ENCODE measurements at regions not wholly inside any gene's neighbourhood (a gene's known extent, or its start where the extent isn't known, plus 50 kb on each side); places are given as distances from the start of the nearest gene placed in this dataset.

GRCh38 chr9:107751567-107752210, 262.1 kb upstream of the KLF4 start:
- no peak overlapping the region for H3K4me3 ChIP-seq (replicated peaks in 1 of 3; ENCODE audit: insufficient read depth in 1 of 3, low read depth in 2 of 3, low read length in 3 of 3)
- no peak overlapping the region for H2AFZ ChIP-seq (ENCODE audit: low read length)
- H3K4me2 ChIP-seq (ENCODE audit: low read depth, low read length): peak overlapping the region; percentile 43; the same call in 1 of the 2 replicates
- no peak overlapping the region for H3K27ac ChIP-seq (ENCODE audit: extremely low read length, insufficient read depth, low read length)
- FAIRE-seq: peak; percentile 63
- no peaks in the 10 kb centered on the region for H4K20me1 ChIP-seq (ENCODE audit: insufficient read depth, low read length)
- peak; percentile 99 for ATAC-seq
- in situ Hi-C loops (cut with HindIII; ENCODE audit: extremely low pct_ligation_motif_present, low pct_unique_long_range_greater_than_20kb) (no loop called here), intact Hi-C loops (cut with micrococcal nuclease; ENCODE audit: unreplicated experiment) (no loop called here)
- no peaks in the 10 kb centered on the region for H3K79me2 ChIP-seq (ENCODE audit: insufficient read depth, low read length)
- H3K36me3 ChIP-seq (replicated peaks in 1 of 2; ENCODE audit: control insufficient read depth in 1 of 2, insufficient read depth in 2 of 2, low read length in 2 of 2): no peaks in the 10 kb centered on the region
- H3K9me3 ChIP-seq (ENCODE audit: low read length): no peaks in the 10 kb centered on the region
- H3K27me3 ChIP-seq (ENCODE audit: control insufficient read depth in 1 of 2, insufficient read depth in 2 of 2, low read length in 2 of 2): no peaks in the 10 kb centered on the region
- ChIA-PET CTCF (ENCODE audit: low intra/inter-chr PET ratio, low total read pairs) (no interaction called here), POLR2A (interaction anchor here (0.9 to 1.0 kb wide), 3 partner anchors 9 to 262 kb away, joined by 3 to 4 read pairs (median 3); partner anchors contain the start of gene KLF4)
- WGBS (ENCODE audit: low lambda C conversion rate): 0% methylated on average over 5 of the region's 5 CpGs
- H3K4me1 ChIP-seq (ENCODE audit: insufficient read depth, low read length): peaks cover 24% of the 10 kb centered on the region
- peak; percentile 72 for DNase-seq (ENCODE audit: low spot score)
- H3K9ac ChIP-seq (ENCODE audit: insufficient read depth, low read depth, low read length): no peak overlapping the region
- BruUV-seq (replicated peaks): no TSS peak
- TF ChIP-seq LBX2 (CRISPR knock-in tag; IDR thresholded peaks at IDR 0.05; ENCODE audit: borderline replicate concordance): no peak
- no peak for TF ChIP-seq YEATS4 (CRISPR knock-in tag; IDR thresholded peaks at IDR 0.05; ENCODE audit: borderline replicate concordance)
- no peak for TF ChIP-seq ZNF335 (CRISPR knock-in tag; IDR thresholded peaks at IDR 0.05)
- no peak for TF ChIP-seq YEATS2 (CRISPR knock-in tag; IDR thresholded peaks at IDR 0.05; ENCODE audit: borderline replicate concordance)
- no peak for TF ChIP-seq ZBTB3 (CRISPR knock-in tag; IDR thresholded peaks at IDR 0.05; ENCODE audit: borderline replicate concordance, low read depth)
- TF ChIP-seq HMG20B (CRISPR knock-in tag; conservative IDR thresholded peaks at IDR 0.05): no peak
- no peak for TF ChIP-seq ZNF782 (CRISPR knock-in tag; IDR thresholded peaks at IDR 0.05; ENCODE audit: borderline replicate concordance)
- no peak for TF ChIP-seq ONECUT2 (CRISPR knock-in tag; IDR thresholded peaks at IDR 0.05)
- no peak for TF ChIP-seq EED (CRISPR knock-in tag; IDR thresholded peaks at IDR 0.05)
- TF ChIP-seq ELF1 (CRISPR knock-in tag; IDR thresholded peaks at IDR 0.05): no peak
- TF ChIP-seq ZNF670 (CRISPR knock-in tag; IDR thresholded peaks at IDR 0.05; ENCODE audit: borderline replicate concordance): no peak
- no peak for TF ChIP-seq HOXD1 (CRISPR knock-in tag; IDR thresholded peaks at IDR 0.05)
- no peak for TF ChIP-seq ZNF558 (CRISPR knock-in tag; IDR thresholded peaks at IDR 0.05; ENCODE audit: borderline replicate concordance)
- peak; percentile 73 for TF ChIP-seq NFE2L2 (IDR thresholded peaks at IDR 0.05; ENCODE audit: low read length)
- TF ChIP-seq MTA3 (CRISPR knock-in tag; IDR thresholded peaks at IDR 0.05): no peak
- TF ChIP-seq PHF5A (CRISPR knock-in tag; IDR thresholded peaks at IDR 0.05; ENCODE audit: low read depth, unreplicated experiment): no peak
- TF ChIP-seq PRPF4 (IDR thresholded peaks at IDR 0.05; ENCODE audit: low read depth, low read length, poor library complexity, severe bottlenecking): no peak
- no peak for TF ChIP-seq ATF7-NPFF (CRISPR knock-in tag; IDR thresholded peaks at IDR 0.05; ENCODE audit: low read depth)
- TF ChIP-seq STAT6 (CRISPR knock-in tag; IDR thresholded peaks at IDR 0.05; ENCODE audit: borderline replicate concordance): no peak
- TF ChIP-seq NFYC (CRISPR knock-in tag; IDR thresholded peaks at IDR 0.05): no peak
- no peak for TF ChIP-seq TOE1 (CRISPR knock-in tag; IDR thresholded peaks at IDR 0.05)
- TF ChIP-seq ZNF615 (CRISPR knock-in tag; IDR thresholded peaks at IDR 0.05; ENCODE audit: borderline replicate concordance): no peak
- no peak for TF ChIP-seq SIX1 (CRISPR knock-in tag; IDR thresholded peaks at IDR 0.05; ENCODE audit: borderline replicate concordance)

Measured in HepG2 (cell line).